ENCODE measurements at regions not wholly inside any gene's neighbourhood (a gene's known extent, or its start where the extent isn't known, plus 50 kb on each side); places are given as distances from the start of the nearest gene placed in this dataset.

GRCh38 chr13:86445206-86445605 is 646.0 kb upstream of the SLITRK6 start:
- ChIA-PET POLR2A (no interaction called here), CTCF (no interaction called here)
- no peak for TF ChIP-seq CTCF (IDR thresholded peaks at IDR 0.05; ENCODE audit: control extremely low read depth, extremely low read depth, low read depth, missing control alignments)
- DNase-seq (ENCODE audit: extremely low spot score): no peak

- ChIA-PET CTCF (interaction anchor here (1.4 kb wide), 1 partner anchor 17 kb away, joined by 3 read pairs; no protein-coding TSS in a partner anchor), POLR2A (no interaction called here)
- no peak for TF ChIP-seq CTCF (IDR thresholded peaks at IDR 0.05; ENCODE audit: control extremely low read depth, extremely low read depth, low read depth, missing control alignments)
- no peak for DNase-seq (ENCODE audit: extremely low spot score)
Observed at GRCh38 chr13:86445672-86446071, 646.5 kb upstream of the SLITRK6 start.

- no peak for DNase-seq (ENCODE audit: extremely low spot score)
- CTCF ChIA-PET: interaction anchor here (1.4 kb wide), 1 partner anchor 16 kb away, joined by 3 read pairs; no protein-coding TSS in a partner anchor
- POLR2A ChIA-PET: no interaction called here
- TF ChIP-seq CTCF (IDR thresholded peaks at IDR 0.05; ENCODE audit: control extremely low read depth, extremely low read depth, low read depth, missing control alignments): no peak
Observed at GRCh38 chr13:86446311-86446710, 647.1 kb upstream of the SLITRK6 start.

GRCh38 chr13:86447479-86447878 is 648.3 kb upstream of the SLITRK6 start:
- ChIA-PET POLR2A (no interaction called here), CTCF (interaction anchor here (2.8 kb wide), 1 partner anchor 10 kb away, joined by 10 read pairs; no protein-coding TSS in a partner anchor)
- no peak for TF ChIP-seq CTCF (IDR thresholded peaks at IDR 0.05; ENCODE audit: control extremely low read depth, extremely low read depth, low read depth, missing control alignments)
- no peak for DNase-seq (ENCODE audit: extremely low spot score)

GRCh38 chr13:86462011-86462410 is 662.8 kb upstream of the SLITRK6 start:
- no peak for DNase-seq (ENCODE audit: extremely low spot score)
- no peak for TF ChIP-seq CTCF (IDR thresholded peaks at IDR 0.05; ENCODE audit: control extremely low read depth, extremely low read depth, low read depth, missing control alignments)
- CTCF ChIA-PET: interaction anchor here (1.0 kb wide), 1 partner anchor 16 kb away, joined by 3 read pairs; no protein-coding TSS in a partner anchor
- POLR2A ChIA-PET: no interaction called here

GRCh38 chr13:86464193-86464592 is 665.0 kb upstream of the SLITRK6 start:
- ChIA-PET CTCF (no interaction called here), POLR2A (no interaction called here)
- peak; percentile 12 for TF ChIP-seq CTCF (IDR thresholded peaks at IDR 0.05; ENCODE audit: control extremely low read depth, extremely low read depth, low read depth, missing control alignments)
- DNase-seq (ENCODE audit: extremely low spot score): no peak

- CTCF ChIA-PET: no interaction called here
- DNase-seq (ENCODE audit: extremely low spot score): no peak
- POLR2A ChIA-PET: no interaction called here
- no peak for TF ChIP-seq CTCF (IDR thresholded peaks at IDR 0.05; ENCODE audit: control extremely low read depth, extremely low read depth, low read depth, missing control alignments)
Observed at GRCh38 chr13:86474971-86475370, 675.8 kb upstream of the SLITRK6 start.
